ENCODE measurements at regions not wholly inside any gene's neighbourhood (a gene's known extent, or its start where the extent isn't known, plus 50 kb on each side); places are given as distances from the start of the nearest gene placed in this dataset.
"Not testable (repeated sequence)": the region's sequence is repeated elsewhere in the genome, so short reads cannot be mapped to it uniquely, and the experiment has no call there.

- no peak overlapping the region for H3K4me3 ChIP-seq (ENCODE audit: low read depth, low read length)
- TF ChIP-seq CTCF (IDR thresholded peaks at IDR 0.05; ENCODE audit: low read depth, low read length): no peak
These were observed 508.7 kb upstream of the ZNF337 start for GRCh38 chr20:26205350-26205749.

GRCh38 chr20:26201026-26201425 is 504.4 kb upstream of the ZNF337 start:
- not testable (repeated sequence) for H3K4me3 ChIP-seq (ENCODE audit: low read depth, low read length)

- H3K4me3 ChIP-seq (ENCODE audit: low read depth, low read length): not testable (repeated sequence)
These were observed 490.7 kb upstream of the ZNF337 start for GRCh38 chr20:26187329-26187728.

- H3K4me3 ChIP-seq (ENCODE audit: low read depth, low read length): not testable (repeated sequence)
These were observed 487.1 kb upstream of the ZNF337 start for GRCh38 chr20:26183720-26184119.

GRCh38 chr20:26181364-26181763 is 484.7 kb upstream of the ZNF337 start:
- H3K4me3 ChIP-seq (ENCODE audit: low read depth, low read length): not testable (repeated sequence)

- H3K4me3 ChIP-seq (ENCODE audit: low read depth, low read length): not testable (repeated sequence)
These were observed 475.2 kb upstream of the ZNF337 start for GRCh38 chr20:26171875-26172274.

- TF ChIP-seq CTCF (IDR thresholded peaks at IDR 0.05; ENCODE audit: low read depth, low read length): no peak
- H3K4me3 ChIP-seq (ENCODE audit: low read depth, low read length): no peak overlapping the region
These were observed 472.9 kb upstream of the ZNF337 start for GRCh38 chr20:26169506-26169905.

GRCh38 chr20:26167499-26167898 is 470.8 kb upstream of the ZNF337 start:
- TF ChIP-seq CTCF (IDR thresholded peaks at IDR 0.05; ENCODE audit: low read depth, low read length): no peak
- no peak overlapping the region for H3K4me3 ChIP-seq (ENCODE audit: low read depth, low read length)

- TF ChIP-seq CTCF (IDR thresholded peaks at IDR 0.05; ENCODE audit: low read depth, low read length): no peak
These were observed 467.2 kb upstream of the ZNF337 start for GRCh38 chr20:26163890-26164289.

GRCh38 chr20:26163151-26163550 is 466.5 kb upstream of the ZNF337 start:
- H3K4me3 ChIP-seq (ENCODE audit: low read depth, low read length): not testable (repeated sequence)

More at GRCh38 chr20:26163890-26164289, 467.2 kb upstream of the ZNF337 start:
- no peak overlapping the region for H3K4me3 ChIP-seq (ENCODE audit: low read depth, low read length)

- H3K4me3 ChIP-seq (ENCODE audit: low read depth, low read length): not testable (repeated sequence)
These were observed 465.1 kb upstream of the ZNF337 start for GRCh38 chr20:26161741-26162140.

- H3K4me3 ChIP-seq (ENCODE audit: low read depth, low read length): not testable (repeated sequence)
These were observed 464.3 kb upstream of the ZNF337 start for GRCh38 chr20:26160916-26161315.
